NCI-H82 treated with DMSO at 0.1 percent for 48 hours (cell line): ENCODE measurements at regions not wholly inside any gene's neighbourhood (a gene's known extent, or its start where the extent isn't known, plus 50 kb on each side); places are given as distances from the start of the nearest gene placed in this dataset.
"Not testable (repeated sequence)": the region's sequence is repeated elsewhere in the genome, so short reads cannot be mapped to it uniquely, and the experiment has no call there.

Experiments used
- DNase-seq: peaks from one replicate; lab custom pipeline; 2025; ENCODE audit not compliant: unreplicated experiment; lab: John Stamatoyannopoulos, UW

DNA sequence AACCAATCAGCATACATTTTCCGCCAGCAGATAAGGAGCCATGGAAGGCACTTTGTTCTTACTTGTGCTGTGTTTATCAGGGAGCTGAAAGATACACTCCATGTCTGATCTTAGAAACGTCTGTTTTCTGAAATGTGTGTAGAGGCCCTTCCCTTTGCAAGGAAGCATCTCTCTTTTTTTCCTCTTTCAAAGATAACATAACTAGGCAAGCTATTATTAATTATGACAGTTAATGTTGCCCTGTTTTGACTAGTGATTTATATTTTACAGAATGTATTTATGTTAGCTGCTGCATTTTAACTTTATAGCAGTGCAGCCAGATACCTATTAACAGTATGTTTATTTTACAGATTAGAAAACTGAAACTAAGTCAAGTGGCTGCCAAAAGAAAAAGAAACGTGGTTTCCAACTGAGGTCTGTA is 683.2 kb upstream of the IGFBP3 start:
- DNase-seq: no peak

DNA sequence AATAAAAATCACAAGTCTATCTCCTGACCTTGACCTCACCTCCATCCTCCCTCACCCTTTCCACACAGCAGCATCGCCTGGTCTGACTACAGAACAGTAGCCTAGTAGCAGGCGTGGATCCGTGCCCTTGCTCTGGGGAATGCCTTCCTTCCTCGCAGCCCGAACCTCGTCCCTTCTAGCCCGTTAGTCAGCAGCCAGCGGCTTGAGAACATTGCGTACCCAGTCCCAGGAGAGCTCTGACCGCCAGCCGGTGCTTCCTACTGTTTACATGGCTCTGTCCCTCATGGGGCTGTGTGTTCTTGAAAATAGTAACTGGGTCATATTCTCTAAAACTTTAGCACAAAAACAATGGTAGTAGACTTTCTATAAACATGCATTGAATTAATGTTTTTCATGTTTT is 682.7 kb upstream of the IGFBP3 start:
- DNase-seq: no peak

GRCh38 chr7:46603296-46603752 is 682.3 kb upstream of the IGFBP3 start:
- DNase-seq: no peak

GRCh38 chr7:46600340-46600739 is 679.3 kb upstream of the IGFBP3 start:
- DNase-seq: no peak

GRCh38 chr7:46594831-46595230 is 673.8 kb upstream of the IGFBP3 start:
- not testable (repeated sequence) for DNase-seq

DNA sequence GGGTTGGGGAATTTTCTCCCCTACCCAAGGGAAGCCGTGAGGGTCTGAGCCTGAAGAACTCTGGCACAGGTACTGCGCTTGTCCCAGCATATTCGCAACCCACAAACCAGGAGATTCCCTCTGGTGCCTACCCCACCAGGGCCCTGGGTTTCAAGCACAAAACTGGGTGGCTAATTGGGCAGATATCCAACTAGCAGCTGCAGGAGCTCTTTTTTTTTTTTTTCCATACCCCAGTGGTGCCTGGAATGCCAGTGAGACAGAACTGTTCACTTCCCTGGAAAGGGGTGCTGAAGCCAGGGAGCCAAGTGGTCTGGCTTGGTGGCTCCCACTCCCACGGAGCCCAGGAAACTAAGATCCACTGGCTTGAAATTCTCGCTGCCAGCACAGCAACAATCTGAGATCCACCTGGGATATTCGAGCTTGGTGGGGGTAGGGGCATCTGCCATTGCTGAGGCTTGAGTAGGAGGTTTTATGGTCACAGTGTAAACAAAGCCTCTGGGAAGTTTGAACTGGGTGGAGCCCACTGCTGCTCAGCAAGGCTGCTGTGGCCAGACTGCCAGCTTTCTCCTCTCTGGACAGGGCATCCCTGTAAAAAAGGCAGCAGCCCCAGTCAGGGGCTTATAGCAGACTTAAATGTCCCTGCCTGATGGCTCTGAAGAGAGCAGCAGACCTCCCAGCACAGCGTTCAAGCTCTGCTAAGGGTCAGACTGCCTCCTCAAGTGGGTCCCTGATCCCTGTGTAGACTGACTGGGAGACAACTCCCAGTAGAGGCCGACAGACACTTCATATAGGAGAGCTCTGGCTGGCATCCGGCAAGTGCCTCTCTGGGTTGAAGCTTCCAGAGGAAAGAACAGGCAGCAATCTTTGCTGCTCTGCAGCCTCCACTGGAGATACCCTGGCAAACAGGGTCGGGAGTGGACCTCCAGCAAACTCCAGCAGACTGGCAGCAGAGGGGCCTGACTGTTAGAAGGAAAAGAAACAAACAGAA is 670.1 kb upstream of the IGFBP3 start:
- DNase-seq: not testable (repeated sequence)

DNA sequence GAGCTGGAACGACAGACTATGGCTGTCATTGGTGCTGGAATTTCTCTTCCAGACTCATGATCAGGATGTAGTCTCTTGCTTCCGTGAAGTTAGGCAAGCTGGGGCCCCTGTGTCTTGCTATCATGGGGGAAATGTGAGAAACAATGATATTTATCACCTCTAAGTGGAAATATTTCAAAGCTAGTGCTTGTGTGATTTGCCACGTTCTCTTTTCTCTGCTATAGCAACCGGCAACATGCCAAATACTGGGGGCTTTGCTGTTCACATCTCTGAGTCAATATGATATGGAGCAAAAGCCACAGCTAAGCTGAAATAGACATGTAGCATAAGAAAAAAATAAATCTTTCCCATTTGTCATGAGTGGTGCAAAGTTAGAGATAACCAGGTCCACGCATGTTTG is 668.2 kb upstream of the IGFBP3 start:
- DNase-seq: no peak

DNA sequence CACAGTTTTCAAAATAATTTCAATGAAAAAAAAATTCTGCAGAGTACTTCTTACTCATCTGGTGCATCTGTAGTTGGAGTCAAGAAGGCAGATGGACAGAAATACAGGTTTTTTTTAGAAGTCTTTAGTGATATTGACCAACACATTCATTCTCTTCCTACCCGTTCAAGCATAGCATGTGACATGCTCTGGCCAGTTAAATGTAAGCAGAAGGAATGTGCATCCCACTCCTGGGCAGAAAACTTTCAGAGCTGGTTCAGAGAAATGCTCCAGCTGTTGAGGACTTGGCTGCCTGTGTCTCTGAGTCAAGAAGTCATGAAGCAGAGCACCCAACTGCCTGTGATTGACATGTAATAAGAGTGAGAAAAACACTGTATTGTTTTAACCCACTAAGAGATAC is 665.3 kb upstream of the IGFBP3 start:
- no peak for DNase-seq

DNA sequence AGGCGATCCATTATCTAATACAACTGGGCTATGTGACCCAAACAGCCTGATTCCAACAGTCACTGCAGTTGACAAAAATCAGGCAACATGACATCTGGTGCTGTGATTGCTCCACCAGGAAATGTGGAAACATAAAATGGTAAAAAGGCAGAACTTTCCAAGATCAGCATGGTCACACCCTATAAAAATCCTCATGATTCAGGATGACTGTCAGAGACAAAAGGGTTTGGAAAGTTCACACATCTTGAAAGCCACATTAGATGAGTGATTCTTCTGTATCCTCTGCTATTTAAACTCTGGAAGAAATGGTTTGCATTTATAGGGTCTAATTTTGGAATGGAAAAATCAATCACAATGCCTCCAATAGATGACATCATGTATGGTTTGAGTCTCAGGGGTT is 662.6 kb upstream of the IGFBP3 start:
- DNase-seq: no peak

GRCh38 chr7:46581268-46581667 is 660.2 kb upstream of the IGFBP3 start:
- no peak for DNase-seq

- no peak for DNase-seq
Observed at GRCh38 chr7:46580766-46581165, 659.7 kb upstream of the IGFBP3 start.

DNA sequence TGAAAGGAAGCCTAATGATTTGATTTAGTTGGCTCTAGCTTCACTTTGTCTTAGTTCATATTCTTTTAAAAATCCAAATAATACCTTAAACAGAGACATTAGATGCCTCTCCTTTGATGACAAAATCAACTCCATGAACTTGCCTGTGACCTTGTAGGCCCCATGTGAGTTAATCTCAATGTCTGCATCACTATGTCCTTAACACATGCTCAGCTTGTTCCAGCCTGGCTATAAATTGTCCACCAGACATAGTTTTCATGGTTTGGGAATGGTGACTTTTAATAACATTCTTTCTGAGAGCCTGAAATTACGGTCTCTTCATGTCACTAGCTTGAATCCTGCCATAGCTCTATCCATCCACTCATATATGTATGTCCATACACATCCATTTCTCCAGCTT is 656.3 kb upstream of the IGFBP3 start:
- no peak for DNase-seq

DNA sequence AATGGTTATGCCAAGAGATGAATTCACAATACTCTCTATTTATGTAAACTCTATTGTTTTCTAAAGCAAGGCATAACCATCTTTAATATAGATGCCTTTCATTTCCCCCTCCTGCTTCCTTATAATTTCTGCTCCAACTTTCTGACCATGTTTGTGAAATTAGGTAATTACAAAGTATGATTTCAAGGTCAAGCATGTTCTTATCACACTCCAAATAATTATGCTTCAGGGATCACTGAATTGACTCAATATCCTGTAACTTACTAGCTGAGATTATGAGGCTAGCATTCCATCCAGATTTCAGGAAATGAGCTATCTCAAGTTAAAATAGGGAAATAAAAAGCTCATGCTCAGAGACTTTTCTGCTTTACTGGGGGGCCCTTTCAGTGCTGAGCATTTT is 655.9 kb upstream of the IGFBP3 start:
- DNase-seq: no peak

GRCh38 chr7:46572691-46573090 is 651.6 kb upstream of the IGFBP3 start:
- DNase-seq: no peak

DNA sequence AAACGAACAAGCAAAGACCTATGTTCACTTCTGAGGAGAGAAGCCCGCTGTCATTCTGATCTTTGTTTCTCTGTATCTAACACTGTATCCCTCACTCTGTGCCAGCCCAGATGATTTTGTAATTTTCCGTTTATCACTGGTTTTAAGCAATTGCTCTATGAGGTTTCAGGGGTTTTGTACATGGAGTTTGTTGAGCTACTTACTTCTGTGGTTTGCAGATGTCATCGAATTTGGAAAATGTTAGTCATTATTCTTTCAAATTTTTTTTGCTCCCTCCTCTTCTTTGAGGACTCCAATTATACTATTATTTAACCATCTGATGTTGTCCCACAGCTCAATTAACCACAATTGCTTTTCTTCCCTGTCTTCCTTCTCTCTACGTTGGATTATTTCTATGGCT is 650.9 kb upstream of the IGFBP3 start:
- no peak for DNase-seq

GRCh38 chr7:46569133-46569465 is 648.0 kb upstream of the IGFBP3 start:
- peak; percentile 67 for DNase-seq

DNA sequence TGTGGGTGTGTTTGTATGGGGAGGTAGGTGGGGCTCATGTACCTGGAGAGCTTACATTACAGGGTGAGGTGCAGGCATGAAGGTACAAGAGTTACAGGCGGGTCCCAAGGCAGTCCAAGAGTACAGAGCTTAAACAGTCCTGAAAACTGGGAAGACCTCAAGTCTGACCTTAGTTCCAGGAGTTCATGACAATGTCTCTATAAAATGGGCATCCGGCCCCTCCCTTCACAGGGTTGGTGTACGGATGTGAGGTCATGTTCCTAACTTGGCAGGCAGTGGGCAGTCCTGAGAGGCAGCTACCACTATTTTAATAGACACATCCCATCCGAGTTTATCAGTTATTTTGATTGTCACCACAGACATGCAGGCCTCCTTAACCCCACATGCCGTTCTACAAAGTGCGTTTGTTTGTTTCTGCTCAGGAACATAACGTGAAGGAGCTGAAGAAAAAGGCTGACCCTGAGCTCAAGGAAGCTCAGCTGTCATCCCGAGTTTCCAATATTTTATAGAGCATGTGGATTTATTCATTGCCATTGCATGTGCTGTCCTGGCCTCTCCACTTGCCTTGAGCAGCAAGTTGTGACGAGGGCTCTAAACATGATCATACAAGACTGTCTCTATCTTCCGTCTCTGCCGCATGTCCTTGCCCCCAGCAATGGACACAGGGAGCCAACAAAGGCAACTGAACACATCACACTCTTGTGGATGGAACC is 647.5 kb upstream of the IGFBP3 start:
- DNase-seq: no peak

DNA sequence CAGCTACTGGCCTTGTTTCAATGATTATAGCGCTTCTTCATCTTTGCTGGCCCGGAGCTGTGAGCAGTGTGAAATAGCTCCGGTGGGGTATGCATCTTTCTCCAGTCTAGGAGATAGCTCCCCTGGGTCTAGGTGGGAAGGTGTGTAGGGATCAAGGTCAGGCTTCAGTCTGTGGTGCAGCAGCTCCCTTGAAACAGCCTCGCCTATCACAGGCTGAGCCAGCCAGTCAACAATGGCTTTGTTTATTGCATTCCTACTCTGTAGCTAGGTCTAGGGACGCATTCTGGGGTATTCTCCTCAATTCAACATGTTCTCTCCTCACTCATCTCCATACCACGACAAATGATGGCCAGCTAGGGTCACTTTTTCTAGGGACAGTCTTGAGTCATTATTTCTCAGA is 646.8 kb upstream of the IGFBP3 start:
- DNase-seq: no peak

GRCh38 chr7:46566097-46566774 is 645.2 kb upstream of the IGFBP3 start:
- no peak for DNase-seq

GRCh38 chr7:46565253-46566096 is 644.4 kb upstream of the IGFBP3 start:
- DNase-seq: no peak
